A673 (cell line): ENCODE measurements at regions not wholly inside any gene's neighbourhood (a gene's known extent, or its start where the extent isn't known, plus 50 kb on each side); places are given as distances from the start of the nearest gene placed in this dataset.

Source experiments
- BruUV-seq: library from RNA; stranded (reverse); fragments of 400-500 nt; replicated peaks from 2 replicates; lab custom pipeline; 2021; lab: Mats Ljungman, UMichigan
- CTCF ChIA-PET: fragments of 300-600 bp; sonication (Branson Sonifier 250); formaldehyde crosslinking; loops from one replicate; lab custom pipeline; 2022; ENCODE audit warnings: antibody characterized with exemption; lab: Charles Lee
- POLR2A ChIA-PET: fragments of 300-600 bp; sonication (Branson Sonifier 250); formaldehyde crosslinking; loops from one replicate; lab custom pipeline; 2022; ENCODE audit warnings: antibody characterized with exemption; ENCODE audit not compliant: low non-redundant PET; lab: Charles Lee
- DNase-seq: peaks from one replicate; pipeline ENCODE4 v3.0.0-alpha.2; 2015; ENCODE audit warnings: low spot score
- H3K27ac ChIP-seq: fragments of 200-600 bp; sonication (generic); 2 replicates; pipeline ENCODE4 v1.5.1; 2016; ENCODE audit warnings: mixed run types, low read depth, mild to moderate bottlenecking, mixed read lengths, antibody characterized with exemption, low read length; ENCODE audit not compliant: poor library complexity, severe bottlenecking
- H3K27me3 ChIP-seq: fragments of 200-600 bp; sonication (generic); replicated peaks from 2 replicates; pipeline ENCODE4 v1.6.1; 2017; ENCODE audit warnings: mixed run types, low read depth, mild to moderate bottlenecking, mixed read lengths, antibody characterized with exemption, low read length; ENCODE audit not compliant: insufficient read depth, poor library complexity
- H3K36me3 ChIP-seq: fragments of 200-600 bp; sonication (generic); 2 replicates; pipeline ENCODE4 v1.6.1; 2016; ENCODE audit warnings: mixed run types, mild to moderate bottlenecking, mixed read lengths, antibody characterized with exemption, low read length; ENCODE audit not compliant: insufficient read depth, poor library complexity, severe bottlenecking
- H3K4me1 ChIP-seq: fragments of 200-600 bp; sonication (generic); 2 replicates; pipeline ENCODE4 v1.6.1; 2017; ENCODE audit warnings: mixed run types, mild to moderate bottlenecking, mixed read lengths, antibody characterized with exemption, low read length; ENCODE audit not compliant: insufficient read depth, poor library complexity, severe bottlenecking
- H3K4me3 ChIP-seq: fragments of 200-600 bp; sonication (generic); 2 replicates; pipeline ENCODE4 v1.5.1; 2016; ENCODE audit warnings: low read depth, mixed run types, mild to moderate bottlenecking, mixed read lengths, low read length; ENCODE audit not compliant: poor library complexity, severe bottlenecking
- H3K9me3 ChIP-seq: fragments of 200-600 bp; sonication (generic); 2 replicates; pipeline ENCODE4 v1.6.1; 2016; ENCODE audit warnings: mixed run types, low read depth, mild to moderate bottlenecking, mixed read lengths, antibody characterized with exemption, low read length; ENCODE audit not compliant: poor library complexity, severe bottlenecking
- EZH2 ChIP-seq: fragments of 200-600 bp; sonication (generic); IDR thresholded peaks from 2 replicates; pipeline ENCODE4 v1.6.1; 2017; ENCODE audit warnings: borderline replicate concordance, low read depth, mild to moderate bottlenecking, mixed read lengths, antibody characterized with exemption, low read length; ENCODE audit not compliant: poor library complexity, severe bottlenecking
- intact Hi-C: fragments of 100-400 bp; cut with micrococcal nuclease; formaldehyde crosslinking; loops from one replicate; pipeline ENCODE4 v1.10.0; 2022; ENCODE audit not compliant: unreplicated experiment
- TF ChIP-seq, protein P1 (sequence below): fragments of 300-800, 200-600 bp; sonication (generic); conservative IDR thresholded peaks from 2 replicates; pipeline ENCODE4 v1.5.1; 2017; ENCODE audit warnings: low read depth, mild to moderate bottlenecking, antibody characterized with exemption, low read length, moderate library complexity, mixed read lengths

DNA sequence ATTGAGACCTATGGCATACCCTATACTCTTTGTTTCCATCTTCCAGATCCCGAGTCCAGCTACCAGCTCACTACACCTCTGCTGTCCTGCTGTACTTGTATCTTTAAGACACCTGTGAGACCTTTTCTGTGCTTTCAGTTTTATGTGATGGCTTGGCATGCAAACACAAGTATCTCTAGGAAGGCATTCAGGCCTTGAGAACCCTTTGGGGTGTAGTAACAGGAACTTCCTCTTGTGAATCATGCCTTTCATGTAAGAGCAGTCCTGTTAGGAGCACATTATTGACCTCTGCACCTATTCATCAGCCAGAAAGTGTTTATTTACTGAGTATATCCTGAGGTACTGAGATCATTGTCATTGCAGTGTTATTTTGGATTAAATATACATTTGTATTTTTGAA, 87.0 kb upstream of the HTR2A start:
- Histone ChIP-seq H3K27ac (no peak overlapping the region), H3K4me1 (no peaks in the 10 kb centered on the region), H3K36me3 (no peaks in the 10 kb centered on the region), H3K9me3 (no peaks in the 10 kb centered on the region), H3K4me3 (no peak overlapping the region), H3K27me3 (peaks cover 31% of the 10 kb centered on the region)
- ChIA-PET CTCF (no interaction called here), POLR2A (interaction anchor here (0.7 kb wide), 1 partner anchor 97 kb away, joined by 10 read pairs; no protein-coding TSS in a partner anchor)
- TF ChIP-seq EZH2 = no peak
- TF ChIP-seq, protein P1, sequence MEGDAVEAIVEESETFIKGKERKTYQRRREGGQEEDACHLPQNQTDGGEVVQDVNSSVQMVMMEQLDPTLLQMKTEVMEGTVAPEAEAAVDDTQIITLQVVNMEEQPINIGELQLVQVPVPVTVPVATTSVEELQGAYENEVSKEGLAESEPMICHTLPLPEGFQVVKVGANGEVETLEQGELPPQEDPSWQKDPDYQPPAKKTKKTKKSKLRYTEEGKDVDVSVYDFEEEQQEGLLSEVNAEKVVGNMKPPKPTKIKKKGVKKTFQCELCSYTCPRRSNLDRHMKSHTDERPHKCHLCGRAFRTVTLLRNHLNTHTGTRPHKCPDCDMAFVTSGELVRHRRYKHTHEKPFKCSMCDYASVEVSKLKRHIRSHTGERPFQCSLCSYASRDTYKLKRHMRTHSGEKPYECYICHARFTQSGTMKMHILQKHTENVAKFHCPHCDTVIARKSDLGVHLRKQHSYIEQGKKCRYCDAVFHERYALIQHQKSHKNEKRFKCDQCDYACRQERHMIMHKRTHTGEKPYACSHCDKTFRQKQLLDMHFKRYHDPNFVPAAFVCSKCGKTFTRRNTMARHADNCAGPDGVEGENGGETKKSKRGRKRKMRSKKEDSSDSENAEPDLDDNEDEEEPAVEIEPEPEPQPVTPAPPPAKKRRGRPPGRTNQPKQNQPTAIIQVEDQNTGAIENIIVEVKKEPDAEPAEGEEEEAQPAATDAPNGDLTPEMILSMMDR = no peak
- BruUV-seq = no TSS peak
- intact Hi-C loops = no loop called here
- no peak for DNase-seq

DNA sequence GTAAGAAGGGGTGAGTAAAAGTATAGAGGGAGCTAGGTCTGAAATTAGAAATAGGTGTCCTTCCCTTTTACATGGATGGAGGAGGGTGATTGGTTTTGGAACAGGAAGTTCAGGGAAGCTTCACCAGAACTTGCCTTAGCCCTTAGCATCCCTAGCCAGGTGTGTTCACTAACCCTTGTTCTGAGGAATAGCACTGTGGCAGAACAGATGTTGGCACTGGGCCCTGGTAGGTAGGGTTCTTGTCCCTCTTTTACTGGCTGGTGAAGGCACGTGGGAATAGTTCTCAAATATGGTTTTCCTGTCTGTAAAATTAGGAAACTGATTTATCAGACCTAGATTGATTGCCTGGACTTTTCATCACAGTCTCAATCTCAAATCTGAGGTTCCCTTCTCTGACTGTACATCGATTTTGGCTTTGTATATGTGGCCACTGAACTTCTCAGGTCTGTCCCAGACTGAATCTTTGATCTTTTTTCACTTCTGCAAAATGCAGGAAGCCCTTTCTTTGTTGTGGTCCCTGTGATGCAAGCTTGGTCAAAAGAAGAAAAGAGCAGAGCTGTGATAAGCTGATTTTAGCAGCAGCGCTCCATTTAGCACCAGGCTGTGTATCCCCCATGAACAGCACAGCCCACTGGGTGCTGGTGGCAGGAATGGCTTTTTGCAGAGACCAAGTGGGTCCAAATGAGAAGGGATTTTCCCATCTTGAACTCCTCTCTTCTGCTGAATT, 86.2 kb upstream of the HTR2A start:
- DNase-seq = no peak
- BruUV-seq = no TSS peak
- no peak overlapping the region for H3K4me3 ChIP-seq
- no peaks in the 10 kb centered on the region for H3K9me3 ChIP-seq
- TF ChIP-seq, protein P1 = no peak
- TF ChIP-seq EZH2 = no peak
- intact Hi-C loops = no loop called here
- no peaks in the 10 kb centered on the region for H3K4me1 ChIP-seq
- peaks cover 26% of the 10 kb centered on the region for H3K27me3 ChIP-seq
- POLR2A ChIA-PET = no interaction called here
- no peaks in the 10 kb centered on the region for H3K36me3 ChIP-seq
- CTCF ChIA-PET = no interaction called here
- no peak overlapping the region for H3K27ac ChIP-seq

DNA sequence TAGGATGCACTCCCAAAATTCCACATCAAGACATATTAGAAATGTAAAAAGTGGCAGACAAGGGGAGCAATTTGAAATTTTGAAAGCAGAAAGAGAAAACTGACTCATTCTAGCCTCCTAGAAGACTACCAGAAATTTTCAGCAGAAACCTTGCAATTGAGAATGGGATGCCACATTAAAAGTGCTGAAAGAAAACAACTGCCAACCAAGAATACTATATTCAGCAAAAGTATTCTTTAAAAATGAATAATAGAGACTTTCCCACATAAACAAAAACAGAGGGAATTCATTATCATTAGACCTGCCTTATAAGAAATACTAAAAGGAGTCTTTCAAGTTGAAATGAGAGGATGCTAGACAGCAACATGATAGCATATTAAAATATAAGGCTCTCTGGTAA, 78.3 kb upstream of the HTR2A start:
- BruUV-seq = no TSS peak
- intact Hi-C loops = loop anchor here (10.0 kb wide), 1 partner anchor 620 kb away; no protein-coding TSS in a partner anchor
- no peak for DNase-seq
- H3K27ac ChIP-seq = no peak overlapping the region
- POLR2A ChIA-PET = no interaction called here
- no peaks in the 10 kb centered on the region for H3K9me3 ChIP-seq
- TF ChIP-seq, protein P1 = no peak
- no peak for TF ChIP-seq EZH2
- peaks cover 4% of the 10 kb centered on the region for H3K27me3 ChIP-seq
- H3K4me3 ChIP-seq = no peak overlapping the region
- no peaks in the 10 kb centered on the region for H3K4me1 ChIP-seq
- CTCF ChIA-PET = no interaction called here
- H3K36me3 ChIP-seq = no peaks in the 10 kb centered on the region
